Jurkat, Clone E6-1 (cell line): ENCODE measurements at regions not wholly inside any gene's neighbourhood (a gene's known extent, or its start where the extent isn't known, plus 50 kb on each side); places are given as distances from the start of the nearest gene placed in this dataset.

Experiments used
- DNase-seq: peaks from one replicate; pipeline ENCODE4 v3.0.0-alpha.2; 2011; ENCODE audit warnings: low read depth, low spot score
- H3K4me3 ChIP-seq: 2 replicates; pipeline ENCODE4 v1.5.1; 2011; ENCODE audit warnings: mild to moderate bottlenecking, low read length, control low read depth, moderate library complexity

- no peak for DNase-seq
- no peak overlapping the region for H3K4me3 ChIP-seq
Observed at GRCh38 chr5:116661419-116661818, 86.8 kb upstream of the SEMA6A start.

- DNase-seq: no peak
Observed at GRCh38 chr5:116660929-116661328, 86.3 kb upstream of the SEMA6A start.

DNA sequence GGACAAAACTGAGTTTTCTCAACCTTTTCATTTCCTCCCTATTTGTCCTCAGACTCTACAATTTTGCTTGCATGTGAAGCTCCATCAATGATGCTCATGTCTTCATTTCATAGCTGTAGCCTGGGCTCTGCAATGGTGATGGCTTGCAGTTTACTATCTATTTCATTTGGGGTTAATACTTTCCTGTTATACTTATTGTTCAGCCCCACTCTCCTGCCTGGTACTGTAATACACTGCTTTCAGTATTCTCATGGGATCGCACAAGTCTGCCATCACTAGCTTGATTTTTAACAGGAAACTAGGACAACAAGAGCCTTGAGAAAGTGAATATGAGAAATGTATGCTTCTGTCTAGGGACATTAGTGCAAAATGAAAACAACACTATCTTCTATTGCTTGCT lies 84.2 kb upstream of the SEMA6A start:
- no peak for DNase-seq
- no peak overlapping the region for H3K4me3 ChIP-seq

More at GRCh38 chr5:116660929-116661328, 86.3 kb upstream of the SEMA6A start:
- no peak overlapping the region for H3K4me3 ChIP-seq

DNA sequence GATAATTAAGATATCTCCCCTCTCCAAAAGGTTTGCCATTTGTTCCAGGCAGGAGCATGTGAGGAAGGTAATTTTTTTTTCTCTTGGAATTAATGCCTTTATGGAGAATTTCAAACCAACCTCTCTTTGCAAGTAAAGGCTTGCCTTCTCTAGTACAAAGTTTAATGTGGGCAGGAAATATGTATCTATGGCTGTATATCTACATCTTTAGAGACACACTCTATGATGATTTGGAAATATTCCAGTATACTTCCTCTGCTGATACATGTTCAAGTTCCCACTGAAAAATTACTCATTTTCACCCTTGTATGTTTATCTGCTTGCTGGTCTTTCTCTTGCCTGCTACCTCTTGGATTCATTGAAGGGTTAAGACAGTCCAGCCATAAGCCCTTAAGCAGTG lies 83.5 kb upstream of the SEMA6A start:
- no peak for DNase-seq
- no peak overlapping the region for H3K4me3 ChIP-seq

- DNase-seq: no peak
- no peak overlapping the region for H3K4me3 ChIP-seq
Observed at GRCh38 chr5:116655431-116655830, 80.8 kb upstream of the SEMA6A start.

GRCh38 chr5:116654925-116655324 lies 80.3 kb upstream of the SEMA6A start:
- H3K4me3 ChIP-seq: no peak overlapping the region
- no peak for DNase-seq

GRCh38 chr5:116652903-116653302 lies 78.3 kb upstream of the SEMA6A start:
- no peak for DNase-seq
- no peak overlapping the region for H3K4me3 ChIP-seq

- DNase-seq: no peak
Observed at GRCh38 chr5:116652196-116652729, 77.6 kb upstream of the SEMA6A start.

GRCh38 chr5:116651653-116652052 lies 77.0 kb upstream of the SEMA6A start:
- no peak for DNase-seq
- H3K4me3 ChIP-seq: no peak overlapping the region

More at GRCh38 chr5:116652196-116652729, 77.6 kb upstream of the SEMA6A start:
- H3K4me3 ChIP-seq: no peak overlapping the region

DNA sequence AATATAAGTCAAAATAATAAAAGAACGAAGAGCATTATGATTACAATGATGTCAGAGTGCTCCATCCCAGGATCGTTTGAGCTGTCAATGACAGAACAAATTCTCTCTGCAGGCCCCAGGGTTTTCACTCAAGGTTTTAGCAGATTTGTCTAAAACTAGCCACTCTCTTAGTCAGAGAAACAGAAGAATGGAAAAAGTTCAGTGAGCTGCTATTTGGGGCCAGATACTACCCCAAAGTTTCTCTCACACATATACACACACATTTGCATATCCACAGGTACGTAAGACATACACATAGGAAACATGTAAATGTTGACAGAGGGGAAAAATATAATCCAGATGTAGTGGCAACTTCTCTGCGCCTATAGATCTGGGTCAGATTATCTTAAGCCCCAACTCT lies 76.3 kb upstream of the SEMA6A start:
- no peak overlapping the region for H3K4me3 ChIP-seq
- DNase-seq: no peak

DNA sequence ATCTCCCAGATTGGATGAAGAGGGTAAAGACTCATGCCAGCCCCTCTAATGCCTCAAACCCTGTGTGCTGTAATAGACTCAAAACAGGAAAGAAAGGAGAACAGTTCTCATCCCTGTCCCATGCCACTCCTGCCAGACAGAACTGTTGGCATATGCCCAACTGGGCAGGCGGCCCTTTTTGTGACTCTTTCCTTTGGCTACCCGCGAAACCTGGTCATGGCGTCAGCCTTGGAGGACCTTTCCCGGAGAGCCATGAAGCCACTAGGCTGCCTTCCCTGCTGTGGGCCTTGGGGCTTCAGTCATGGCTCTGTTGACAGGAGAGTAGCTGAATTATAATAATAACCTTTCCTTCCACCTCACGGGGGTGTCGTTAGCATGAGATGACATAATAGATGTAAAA lies 75.9 kb upstream of the SEMA6A start:
- DNase-seq: no peak
- no peak overlapping the region for H3K4me3 ChIP-seq

DNA sequence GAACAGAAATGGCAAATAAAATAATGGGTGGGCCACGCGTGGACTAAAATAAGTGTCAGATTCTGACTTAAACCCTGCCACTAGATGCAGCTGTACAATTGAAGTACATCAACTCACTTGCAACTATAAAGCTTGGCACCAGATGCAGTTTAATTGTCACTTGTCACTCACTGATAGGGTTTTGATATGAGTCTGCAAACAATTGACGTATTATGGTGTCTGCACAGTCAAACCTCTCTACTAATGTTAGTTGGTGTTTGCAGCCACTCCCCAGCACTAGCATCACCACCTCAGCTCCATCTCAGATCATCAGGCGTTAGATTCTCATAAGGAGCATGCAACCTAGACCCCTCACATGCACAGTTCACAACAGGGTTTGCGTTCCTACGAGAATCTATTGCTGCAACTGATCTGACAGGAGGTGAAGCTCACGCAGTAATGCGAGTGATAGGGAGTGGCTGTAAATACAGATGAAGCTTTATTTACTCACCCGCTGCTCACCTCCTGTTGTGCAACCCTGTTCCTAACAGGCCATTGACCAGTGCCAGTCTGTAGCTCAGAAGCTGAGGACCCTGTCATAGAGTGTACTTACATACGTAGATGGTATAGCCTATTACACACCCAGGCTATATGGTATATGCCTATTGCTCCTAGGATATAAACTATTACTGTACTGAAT lies 72.1 kb upstream of the SEMA6A start:
- no peak for DNase-seq
- H3K4me3 ChIP-seq: no peak overlapping the region

DNA sequence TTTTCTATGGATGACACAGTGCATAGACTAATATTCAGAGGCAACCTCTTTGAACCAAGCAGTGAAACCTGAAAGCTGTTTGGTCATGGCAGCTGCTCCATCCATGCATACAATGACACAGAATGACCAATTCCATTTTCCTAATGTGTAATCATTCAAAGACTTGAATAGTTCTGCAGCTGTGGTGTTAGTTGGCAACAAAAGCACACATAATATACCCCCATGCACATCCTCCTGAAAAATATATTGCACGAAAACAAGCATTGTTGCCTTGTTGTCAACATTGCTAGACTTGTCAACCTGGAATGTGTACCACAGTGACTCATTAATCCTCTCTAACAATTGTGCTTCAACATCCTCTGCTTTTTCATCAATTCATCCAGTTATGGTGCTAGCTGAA lies 71.0 kb upstream of the SEMA6A start:
- DNase-seq: no peak
- H3K4me3 ChIP-seq: no peak overlapping the region

DNA sequence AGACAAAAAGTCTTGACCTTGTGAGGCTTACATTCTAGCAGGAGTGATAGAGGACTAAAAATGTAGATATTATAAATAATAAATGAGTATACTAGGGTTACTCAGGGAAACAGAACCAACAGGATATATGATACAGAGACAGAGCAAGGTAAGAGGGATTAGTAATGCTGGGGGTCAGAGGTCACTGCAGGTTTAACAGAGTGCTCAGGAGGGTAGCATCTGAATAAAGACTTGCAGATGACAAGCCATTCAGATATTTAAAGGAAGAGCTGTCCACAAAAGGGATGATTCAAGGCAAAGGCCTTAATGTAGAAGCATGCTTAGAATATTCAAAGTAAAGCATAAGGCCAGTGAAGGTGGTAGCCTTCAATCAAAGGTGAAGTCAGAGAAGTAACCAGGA lies 65.6 kb upstream of the SEMA6A start:
- no peak for DNase-seq
- no peak overlapping the region for H3K4me3 ChIP-seq

GRCh38 chr5:116637149-116637740 lies 62.6 kb upstream of the SEMA6A start:
- H3K4me3 ChIP-seq: no peak overlapping the region
- no peak for DNase-seq

- no peak for DNase-seq
- H3K4me3 ChIP-seq: no peak overlapping the region
Observed at GRCh38 chr5:116632890-116633289, 58.3 kb upstream of the SEMA6A start.

- no peak overlapping the region for H3K4me3 ChIP-seq
- DNase-seq: no peak
Observed at GRCh38 chr5:116631147-116631546, 56.5 kb upstream of the SEMA6A start.

- DNase-seq: no peak
- no peak overlapping the region for H3K4me3 ChIP-seq
Observed at GRCh38 chr5:116629168-116629567, 54.5 kb upstream of the SEMA6A start.

- no peak overlapping the region for H3K4me3 ChIP-seq
- no peak for DNase-seq
Observed at GRCh38 chr5:116626945-116627679, 52.5 kb upstream of the SEMA6A start.

GRCh38 chr5:116626272-116626723 lies 51.7 kb upstream of the SEMA6A start:
- H3K4me3 ChIP-seq: no peak overlapping the region
- DNase-seq: no peak
